B cell (primary cell): ENCODE measurements at regions not wholly inside any gene's neighbourhood (a gene's known extent, or its start where the extent isn't known, plus 50 kb on each side); places are given as distances from the start of the nearest gene placed in this dataset.

ENCODE experiments used
- ATAC-seq: fragments of 200-7000 bp; cut with Tn5 transposase; one replicate; pipeline ENCODE4 v1.10.0; 2021; ENCODE audit warnings: low read depth, mild to moderate bottlenecking, moderate number of reproducible peaks, moderate library complexity
- CTCF ChIA-PET: fragments of 350-600 bp; sonication (Branson Sonifier 250); formaldehyde crosslinking; loops from one replicate; lab custom pipeline; 2021; ENCODE audit warnings: antibody characterized with exemption, inconsistent platforms; lab: Charles Lee
- POLR2A ChIA-PET: fragments of 350-600 bp; sonication (Branson Sonifier 250); formaldehyde crosslinking; loops from one replicate; lab custom pipeline; 2021; ENCODE audit warnings: antibody characterized with exemption; lab: Charles Lee
- DNase-seq: peaks from one replicate; pipeline ENCODE4 v3.0.0; 2013
- H2AFZ ChIP-seq: 2 replicates; pipeline ENCODE4 v1.6.1; 2012; ENCODE audit warnings: mild to moderate bottlenecking, low read depth, low read length; ENCODE audit not compliant: insufficient read depth, poor library complexity, severe bottlenecking
- H3K27ac ChIP-seq, 2 donors: 1 replicate in 1 of 2; 2 replicates in 1 of 2; pipeline ENCODE4 v1.5.1; 2012 to 2013; ENCODE audit warnings: low read length in 2 of 2, mild to moderate bottlenecking in 2 of 2, moderate library complexity in 1 of 2
- H3K27me3 ChIP-seq, 4 experiments: fragments of 200-600 bp in 1 of 4; sonication (generic) in 1 of 4; replicated peaks in 1 of 4; 1 replicate in 2 of 4; 2 replicates in 2 of 4; pipeline versions ENCODE4 v1.6.1 to v1.7.0; 2013 to 2016; ENCODE audit warnings: low read length in 3 of 4, mild to moderate bottlenecking in 2 of 4, mixed read lengths in 1 of 4, moderate library complexity in 1 of 4; ENCODE audit not compliant: insufficient read depth in 4 of 4, control insufficient read depth in 3 of 4; ENCODE audit errors: control extremely low read depth in 1 of 4
- H3K36me3 ChIP-seq, 2 experiments: replicated peaks in 1 of 2; 1 replicate in 1 of 2; 2 replicates in 1 of 2; pipeline versions ENCODE4 v1.6.1 to v1.7.1; 2013; ENCODE audit warnings: low read length in 1 of 2; ENCODE audit not compliant: insufficient read depth in 2 of 2, control insufficient read depth in 1 of 2; ENCODE audit errors: control extremely low read depth in 1 of 2, extremely low read depth in 1 of 2
- H3K4me1 ChIP-seq, 2 donors: fragments of 200-600 bp in 1 of 2; sonication (generic) in 1 of 2; 1 replicate in 1 of 2; 2 replicates in 1 of 2; pipeline versions ENCODE4 v1.5.1 to v1.6.1; 2013 to 2017; ENCODE audit warnings: low read length in 2 of 2; ENCODE audit not compliant: control insufficient read depth in 2 of 2, insufficient read depth in 2 of 2
- H3K4me2 ChIP-seq: replicated peaks from 2 replicates; pipeline ENCODE3; 2012; ENCODE audit warnings: mild to moderate bottlenecking, low read depth, low read length; ENCODE audit not compliant: poor library complexity, severe bottlenecking
- H3K4me3 ChIP-seq, 5 experiments: fragments of 200-600 bp in 1 of 5; sonication (generic) in 1 of 5; 1 replicate in 3 of 5; 2 replicates in 2 of 5; pipeline versions ENCODE4 v1.5.1 to v1.7.0; 2011 to 2016; ENCODE audit warnings: low read length in 4 of 5, mild to moderate bottlenecking in 4 of 5, low read depth in 2 of 5, control low read depth in 1 of 5, moderate library complexity in 1 of 5; ENCODE audit not compliant: insufficient read depth in 1 of 5; ENCODE audit errors: control extremely low read depth in 1 of 5, extremely low read depth in 1 of 5
- H3K79me2 ChIP-seq: fragments of 200-600 bp; sonication (generic); one replicate; pipeline ENCODE4 v1.6.0; 2016; ENCODE audit warnings: low read length; ENCODE audit not compliant: control insufficient read depth, insufficient read depth
- H3K9ac ChIP-seq: fragments of 200-600 bp; sonication (generic); 2 replicates; pipeline ENCODE4 v1.6.1; 2017; ENCODE audit warnings: mild to moderate bottlenecking, low read length, moderate library complexity
- H3K9me3 ChIP-seq, 3 donors: one replicate each; pipeline versions ENCODE4 v1.6.1 to v1.7.1; 2013; ENCODE audit warnings: low read length in 2 of 3; ENCODE audit not compliant: control insufficient read depth in 2 of 3, insufficient read depth in 1 of 3; ENCODE audit errors: control extremely low read depth in 1 of 3
- H4K20me1 ChIP-seq: 2 replicates; pipeline ENCODE4 v1.6.0; 2012; ENCODE audit warnings: mild to moderate bottlenecking, low read length; ENCODE audit not compliant: insufficient read depth, control insufficient read depth, poor library complexity, severe bottlenecking
- H3K27ac Mint-ChIP-seq: one replicate; pipeline ENCODE4 v1.8.0; 2021; ENCODE audit warnings: mixed read lengths
- H3K27me3 Mint-ChIP-seq: one replicate; pipeline ENCODE4 v1.8.0; 2021; ENCODE audit warnings: mixed read lengths
- H3K4me1 Mint-ChIP-seq: one replicate; pipeline ENCODE4 v1.8.0; 2021; ENCODE audit warnings: mixed read lengths
- H3K4me3 Mint-ChIP-seq: one replicate; pipeline ENCODE4 v1.8.0; 2021; ENCODE audit warnings: mixed read lengths
- H3K9me3 Mint-ChIP-seq: one replicate; pipeline ENCODE4 v1.8.0; 2022; ENCODE audit warnings: mixed read lengths; ENCODE audit not compliant: insufficient read depth
- CTCF ChIP-seq: fragments of 200-600 bp; IDR thresholded peaks from one replicate; pipeline ENCODE4 v1.8.0; 2022; ENCODE audit warnings: antibody characterized with exemption, mild to moderate bottlenecking
- EZH2 ChIP-seq: IDR thresholded peaks from 2 replicates; pipeline ENCODE4 v1.6.1; 2012; ENCODE audit warnings: borderline replicate concordance, low read depth, mild to moderate bottlenecking, moderate library complexity, low read length; ENCODE audit not compliant: insufficient read depth, poor library complexity, severe bottlenecking
- WGBS: methylation state at CpG from one replicate; pipeline ENCODE4 v1.1.5; 2013; ENCODE audit warnings: missing lambda C conversion rate; ENCODE audit not compliant: insufficient coverage; 5-methylcytosine and 5-hydroxymethylcytosine counted together
- intact Hi-C: fragments of 100-400 bp; cut with micrococcal nuclease; formaldehyde crosslinking; loops from one replicate; pipeline ENCODE4 v1.10.0; 2022

- Mint-ChIP-seq H3K9me3 (peaks cover 10% of the 10 kb centered on the region), H3K27me3 (peaks cover 4% of the 10 kb centered on the region), H3K27ac (no peak overlapping the region), H3K4me1 (no peaks in the 10 kb centered on the region), H3K4me3 (no peak overlapping the region)
- H3K4me3 ChIP-seq: no peak overlapping the region
- H3K27me3 ChIP-seq: no peaks in the 10 kb centered on the region
- no peak overlapping the region for H3K9ac ChIP-seq
- no peaks in the 10 kb centered on the region for H3K79me2 ChIP-seq
- H3K27ac ChIP-seq: no peak overlapping the region
- H2AFZ ChIP-seq: no peak overlapping the region
- H3K4me1 ChIP-seq: no peaks in the 10 kb centered on the region
- intact Hi-C loops: no loop called here
- H3K9me3 ChIP-seq: peaks cover 0 to 23% (median 6%) of the 10 kb centered on the region in 3 donors
- H3K36me3 ChIP-seq: no peaks in the 10 kb centered on the region
- WGBS: 87% methylated on average over 8 of the region's 8 CpGs
- H3K4me2 ChIP-seq: no peak overlapping the region
- POLR2A ChIA-PET: no interaction called here
- ATAC-seq (no peak), DNase-seq (no peak)
- no peaks in the 10 kb centered on the region for H4K20me1 ChIP-seq
- CTCF ChIA-PET: no interaction called here
- TF ChIP-seq EZH2: no peak
- no peak for TF ChIP-seq CTCF
These were observed 210.8 kb upstream of the C1orf174 start for GRCh38 chr1:4110888-4111287.

- ATAC-seq: no peak
- no peak overlapping the region for H2AFZ ChIP-seq
- no peaks in the 10 kb centered on the region for H3K36me3 ChIP-seq
- no peak overlapping the region for H3K4me2 ChIP-seq
- TF ChIP-seq EZH2 (no peak), CTCF (no peak)
- no peaks in the 10 kb centered on the region for H3K4me1 Mint-ChIP-seq
- H3K4me3 Mint-ChIP-seq: no peak overlapping the region
- H3K27ac ChIP-seq: no peak overlapping the region
- H4K20me1 ChIP-seq: no peaks in the 10 kb centered on the region
- no peaks in the 10 kb centered on the region for H3K4me1 ChIP-seq
- H3K27me3 Mint-ChIP-seq: peaks cover 4% of the 10 kb centered on the region
- H3K9ac ChIP-seq: no peak overlapping the region
- ChIA-PET POLR2A (no interaction called here), CTCF (interaction anchor here (1.2 kb wide), 1 partner anchor 7 kb away, joined by 4 read pairs; no protein-coding TSS in a partner anchor)
- peaks cover 10% of the 10 kb centered on the region for H3K9me3 Mint-ChIP-seq
- no CpG with 5 or more reads among the region's 2 CpGs for WGBS
- H3K27ac Mint-ChIP-seq: no peak overlapping the region
- H3K27me3 ChIP-seq: peaks cover 0 to under 1% (median 0%) of the 10 kb centered on the region in 4 experiments
- H3K79me2 ChIP-seq: no peaks in the 10 kb centered on the region
- intact Hi-C loops: no loop called here
- DNase-seq: no peak
- no peak overlapping the region for H3K4me3 ChIP-seq
- peaks cover 0 to 32% (median 6%) of the 10 kb centered on the region in 3 donors for H3K9me3 ChIP-seq
These were observed 213.8 kb upstream of the C1orf174 start for GRCh38 chr1:4113897-4114296.
